ENCODE measurements at regions not wholly inside any gene's neighbourhood (a gene's known extent, or its start where the extent isn't known, plus 50 kb on each side); places are given as distances from the start of the nearest gene placed in this dataset.

DNA sequence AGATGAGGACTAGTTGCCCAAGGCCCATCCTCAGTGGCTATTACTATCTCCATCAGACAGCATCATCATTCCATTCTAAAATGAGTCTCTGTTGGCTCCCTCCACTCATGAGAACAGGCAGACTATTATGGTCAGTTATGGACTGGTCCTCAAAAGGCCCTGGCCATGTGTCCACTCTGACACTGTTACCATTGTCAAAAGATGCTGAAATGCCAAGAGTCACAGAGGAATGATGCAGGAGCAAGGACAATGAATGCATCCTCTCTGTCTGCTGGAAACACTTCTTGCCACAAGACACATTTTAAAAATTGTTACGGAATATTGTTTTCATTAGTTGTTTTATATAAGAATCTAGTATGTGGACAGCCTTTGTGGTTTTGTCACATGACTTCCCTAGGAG is 53.3 kb upstream of the STT3B start:
- no peak for DNase-seq

DNA sequence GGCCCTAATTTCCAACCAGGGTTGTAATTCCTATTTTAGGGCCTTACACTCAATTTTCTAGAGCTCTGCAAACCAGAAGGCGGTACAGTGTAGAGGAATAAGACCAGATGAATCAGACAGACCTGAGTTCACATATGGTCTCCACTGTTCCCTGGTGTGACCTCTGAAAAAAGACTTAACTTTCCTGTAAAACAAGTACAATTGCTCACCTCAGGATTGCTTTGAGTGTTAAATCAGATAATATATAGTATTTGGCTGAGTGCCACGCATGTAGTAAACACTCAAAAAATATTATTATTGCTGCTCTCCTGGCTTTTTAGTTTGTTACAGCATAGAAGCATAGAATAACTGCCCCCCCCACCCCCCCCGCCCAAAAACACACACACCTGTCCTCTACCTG is 51.0 kb upstream of the STT3B start:
- DNase-seq, result no peak

DNA sequence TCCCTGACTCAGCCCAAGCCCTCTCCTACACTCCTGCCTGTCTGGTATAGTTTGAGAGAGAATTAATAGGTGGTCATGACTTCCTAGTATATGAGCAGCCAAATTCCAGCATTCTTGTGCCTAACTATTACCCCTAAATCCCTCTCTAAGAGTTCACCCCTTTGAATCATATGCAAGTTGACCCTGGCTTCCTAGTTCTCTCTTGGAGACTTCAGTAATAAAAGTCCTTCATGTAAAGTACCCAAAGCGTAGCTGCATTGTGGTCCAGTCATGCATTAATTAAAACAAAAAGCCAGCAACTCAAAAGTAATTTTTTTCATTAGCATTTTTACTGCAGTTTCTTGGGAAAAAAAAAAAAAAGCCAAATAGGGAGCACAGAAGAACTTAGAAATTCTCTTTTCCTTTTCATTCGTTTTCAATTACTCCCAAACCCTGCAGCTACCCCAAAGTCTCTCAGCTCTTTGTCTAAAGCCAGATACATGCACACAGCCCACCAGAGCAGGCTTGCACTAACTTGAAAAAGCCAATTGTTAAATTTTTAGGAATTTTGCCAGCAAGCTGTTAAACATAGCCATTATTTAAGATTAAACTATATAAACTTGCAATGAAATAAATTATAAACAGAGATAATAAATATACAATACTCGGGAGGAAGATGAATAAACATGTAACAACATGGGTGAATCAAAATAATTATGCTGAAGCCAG is 50.1 kb upstream of the STT3B start:
- DNase-seq, result no peak

Data from amniotic stem cell (primary cell).